GM21737 (cell line): ENCODE measurements at regions not wholly inside any gene's neighbourhood (a gene's known extent, or its start where the extent isn't known, plus 50 kb on each side); places are given as distances from the start of the nearest gene placed in this dataset.

Experiments
- ATAC-seq: cut with Tn5 transposase; IDR thresholded peaks from one replicate; pipeline ENCODE4 v1.9.1; 2021; ENCODE audit warnings: mild to moderate bottlenecking, moderate library complexity; ENCODE audit not compliant: unreplicated experiment

DNA sequence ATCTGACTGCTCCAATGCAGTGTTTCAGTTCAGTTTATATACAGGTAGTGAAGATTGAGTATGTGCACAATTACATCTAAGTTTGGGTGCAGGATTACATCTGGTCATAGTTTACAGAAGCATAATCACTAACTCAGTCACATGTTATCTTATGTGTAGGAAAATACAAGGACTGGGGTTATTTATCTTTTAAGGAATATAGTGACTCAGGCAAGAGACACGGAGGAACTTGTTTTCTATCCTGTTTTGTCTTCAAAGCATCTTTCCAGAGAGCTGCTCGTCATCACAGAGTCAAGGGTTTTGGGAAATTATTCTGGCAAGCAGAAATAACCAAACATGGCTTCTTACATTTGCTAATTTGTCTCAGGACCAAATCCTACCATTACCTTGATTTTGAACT lies 1371.5 kb upstream of the TMEFF2 start:
- no peak for ATAC-seq

DNA sequence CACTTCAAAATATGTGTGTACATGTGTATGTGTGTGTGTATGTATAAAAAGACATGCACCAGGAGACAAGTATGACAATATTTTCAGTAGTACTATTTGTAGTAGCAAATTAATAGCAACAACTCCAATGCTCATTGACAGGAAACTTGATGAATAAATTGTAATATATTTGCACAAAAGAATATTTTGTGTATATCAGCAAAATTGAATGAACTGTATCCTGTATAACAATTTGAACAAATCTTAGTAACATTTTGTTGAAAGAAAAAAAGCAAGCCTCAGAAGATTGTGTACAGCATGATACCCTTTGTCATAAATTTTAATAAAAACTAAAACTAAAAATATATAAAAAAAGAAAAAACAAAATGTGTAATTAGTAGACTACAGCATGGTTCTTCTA lies 1367.3 kb upstream of the TMEFF2 start:
- no peak for ATAC-seq

DNA sequence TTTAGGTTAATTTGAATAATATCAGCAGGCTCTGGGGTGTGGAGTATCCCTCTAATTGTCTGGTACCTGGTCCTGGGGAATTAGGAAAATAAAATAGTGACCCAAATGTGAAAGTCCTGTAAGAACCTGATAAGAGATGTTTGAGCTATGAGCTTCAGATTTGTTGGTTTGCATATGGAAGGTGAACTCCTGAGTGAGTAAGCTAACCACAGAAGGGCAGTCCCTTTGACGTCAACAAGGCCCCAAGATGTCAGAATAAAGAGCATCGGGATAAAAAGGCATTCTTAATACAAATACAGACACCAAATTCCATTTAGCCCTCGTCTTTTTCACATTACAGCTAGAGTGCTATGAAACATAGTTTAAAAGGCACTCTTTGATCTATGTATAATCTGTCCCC lies 1366.3 kb upstream of the TMEFF2 start:
- ATAC-seq = no peak

DNA sequence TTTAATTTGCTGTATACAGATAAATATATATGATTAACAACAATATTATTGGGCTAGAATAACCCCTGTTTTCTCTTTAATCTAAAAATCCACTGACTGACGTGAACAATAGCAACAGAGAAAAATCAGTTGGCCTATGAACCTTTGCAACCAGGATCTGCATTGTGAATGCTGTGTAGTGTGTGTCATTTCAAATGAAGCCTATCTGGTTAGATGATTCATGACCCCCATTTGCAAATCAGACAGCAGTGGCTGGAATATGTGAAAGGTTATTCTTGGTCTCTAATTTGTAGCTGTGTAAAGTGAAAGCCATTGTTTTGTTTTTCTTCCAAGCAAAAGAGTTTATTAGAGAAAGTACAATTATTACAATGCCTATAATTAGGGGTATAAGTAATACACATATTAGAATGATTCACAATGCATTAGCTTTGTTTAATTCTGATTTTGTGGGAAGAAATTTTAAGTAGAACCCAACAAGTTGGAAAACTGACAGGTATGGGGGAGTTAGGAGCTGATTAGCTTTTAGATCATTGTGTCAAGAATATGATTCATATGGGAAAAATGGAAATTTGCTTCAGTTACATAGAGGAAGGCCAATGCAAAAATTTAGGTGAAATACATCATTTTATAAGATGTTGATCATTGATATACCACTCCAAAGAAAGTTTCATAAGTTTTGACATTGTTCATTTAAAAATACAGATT lies 1362.2 kb upstream of the TMEFF2 start:
- no peak for ATAC-seq

DNA sequence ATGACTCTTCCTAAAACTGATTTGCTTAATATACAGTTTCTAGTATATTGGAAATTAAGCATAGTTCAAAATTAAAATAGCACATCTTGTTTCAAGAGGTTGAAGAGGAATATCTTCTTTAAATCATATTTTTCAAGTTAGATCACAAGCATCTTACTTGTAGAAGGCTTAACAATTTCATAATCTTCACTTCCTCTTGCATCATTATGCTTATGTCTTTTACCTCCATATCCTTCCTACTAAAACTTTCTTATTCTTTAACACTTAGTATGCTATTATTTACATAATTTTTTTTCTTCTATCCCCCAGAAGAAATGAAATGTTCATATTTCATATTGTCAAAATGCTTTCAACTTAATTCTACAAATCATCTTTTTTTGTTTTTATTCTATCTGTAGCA lies 1354.9 kb upstream of the TMEFF2 start:
- no peak for ATAC-seq

DNA sequence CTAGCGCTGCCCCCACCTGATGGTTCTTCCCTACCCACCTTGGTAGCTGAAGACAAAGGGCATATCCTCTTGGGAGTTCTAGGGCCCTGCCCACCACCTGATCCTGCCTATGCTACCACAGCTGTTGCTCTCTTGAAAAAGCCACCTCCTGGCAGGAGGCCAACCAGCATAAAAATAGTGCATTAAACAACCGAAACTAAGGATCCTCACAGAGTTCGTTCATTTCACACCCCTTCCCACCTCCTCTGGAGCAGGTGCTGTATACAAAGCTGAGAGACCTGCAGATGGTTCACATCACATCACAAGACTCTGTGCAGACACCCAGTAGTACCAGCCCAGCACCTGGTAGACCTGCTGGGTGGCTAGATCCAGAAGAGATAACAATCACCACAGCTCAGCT lies 1348.0 kb upstream of the TMEFF2 start:
- ATAC-seq = no peak

DNA sequence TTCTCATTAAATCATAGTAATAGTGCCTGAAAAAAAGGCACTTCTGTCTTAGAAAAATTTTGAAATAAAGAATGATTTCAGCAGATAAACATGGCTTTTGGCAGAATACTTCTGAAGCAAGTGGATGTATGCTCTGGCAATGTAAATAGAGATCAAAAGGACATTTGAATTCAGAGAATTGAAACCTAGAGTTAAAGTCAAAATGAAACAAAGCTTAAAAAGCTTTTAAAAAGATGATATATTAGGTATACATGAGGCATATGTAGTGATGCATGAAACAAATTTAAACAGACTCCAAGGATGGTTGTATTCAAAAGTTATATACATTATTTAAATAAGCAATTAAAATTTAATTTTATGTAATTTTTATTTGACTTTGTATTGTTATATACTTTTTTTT lies 1344.5 kb upstream of the TMEFF2 start:
- ATAC-seq = peak; percentile 94

DNA sequence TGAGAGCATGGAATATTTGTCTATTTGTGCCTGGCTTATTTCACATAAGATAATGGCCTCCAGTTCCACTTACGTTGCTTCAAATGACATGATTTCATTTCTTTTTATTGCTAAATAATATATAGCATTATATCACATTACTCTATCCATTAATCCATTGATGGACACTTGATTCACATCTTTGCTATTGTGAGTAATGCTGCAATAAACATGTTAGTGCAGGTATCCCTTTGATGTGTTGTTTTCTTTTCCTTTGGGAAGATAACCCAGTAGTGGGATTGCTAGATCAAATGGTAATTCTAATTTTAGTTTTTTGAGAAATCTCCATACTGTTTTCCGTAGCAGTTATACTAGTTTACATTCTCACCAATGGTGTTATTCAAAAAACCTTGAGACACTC lies 1343.3 kb upstream of the TMEFF2 start:
- no peak for ATAC-seq

DNA sequence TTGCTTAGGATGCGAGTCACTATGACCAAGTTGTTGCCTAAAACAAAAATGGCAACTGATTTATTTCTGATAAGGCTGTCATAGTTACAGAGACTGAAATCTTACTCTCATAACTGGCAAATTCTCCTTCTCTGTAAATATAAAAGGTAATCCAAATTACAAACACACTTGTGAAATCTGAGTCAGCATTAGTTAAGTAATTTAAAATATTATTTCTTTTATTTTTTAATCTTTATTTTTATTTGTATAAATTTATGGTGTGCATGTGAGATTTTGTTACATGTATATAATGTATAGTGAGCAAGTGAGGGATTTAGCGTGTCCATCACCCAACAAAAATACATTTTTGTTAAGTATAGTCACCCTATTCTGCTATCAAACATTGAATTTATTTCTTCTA lies 1342.8 kb upstream of the TMEFF2 start:
- ATAC-seq = no peak

DNA sequence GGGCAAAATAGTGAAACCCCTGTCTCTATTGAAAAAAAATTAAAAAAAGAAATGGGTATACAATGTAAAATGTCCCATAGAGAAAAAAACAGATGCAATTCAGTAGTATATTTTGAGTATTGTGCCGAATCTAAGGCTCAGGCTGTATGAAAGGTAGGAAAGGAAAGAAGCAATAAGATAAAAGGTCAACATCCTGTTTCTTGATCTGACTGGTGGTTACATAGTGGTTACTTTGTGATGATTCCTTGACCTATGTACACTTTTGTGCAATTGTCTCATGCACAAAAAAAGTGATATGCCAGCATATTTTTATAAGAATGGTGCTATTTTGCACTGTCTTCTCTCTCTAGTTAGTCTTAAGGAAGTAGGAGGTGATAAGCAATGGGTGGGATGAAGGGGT lies 1333.7 kb upstream of the TMEFF2 start:
- no peak for ATAC-seq

DNA sequence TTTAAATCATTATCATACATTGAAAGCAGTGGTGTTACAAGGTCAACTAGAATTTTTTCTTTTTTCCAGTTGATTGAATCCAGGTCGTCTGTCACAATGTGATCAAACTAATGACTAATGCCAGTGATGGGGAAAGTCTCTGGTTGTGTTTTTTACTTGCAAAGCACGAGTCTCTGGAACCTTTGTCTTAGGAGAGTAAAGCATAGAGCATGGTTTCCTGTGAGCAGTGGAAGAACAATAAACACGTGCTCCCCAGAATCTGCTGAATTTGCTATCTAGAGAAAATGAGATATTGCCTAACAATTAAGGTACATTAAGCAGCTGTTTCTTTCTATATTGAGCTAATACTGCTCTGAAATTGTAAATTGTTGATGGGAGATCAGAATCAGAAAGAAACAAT lies 1332.4 kb upstream of the TMEFF2 start:
- ATAC-seq = no peak

DNA sequence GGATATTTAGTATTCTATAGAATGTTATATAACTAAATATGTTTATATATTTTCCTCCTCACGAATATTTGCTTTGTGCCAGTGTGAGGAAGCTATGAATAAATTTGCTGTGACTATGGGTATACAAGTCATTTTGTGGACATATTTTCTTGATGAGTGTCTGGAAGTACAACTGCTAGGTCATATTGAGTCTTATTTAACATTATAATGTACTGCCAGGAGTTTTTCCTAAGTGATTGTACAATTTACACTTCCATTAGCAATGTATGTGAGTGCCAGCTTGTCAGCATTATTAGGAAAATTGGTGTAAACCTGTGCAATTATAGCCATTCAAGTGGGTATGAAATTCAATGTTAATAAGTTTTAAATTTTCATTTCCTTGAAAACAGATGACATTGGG lies 1328.9 kb upstream of the TMEFF2 start:
- no peak for ATAC-seq

DNA sequence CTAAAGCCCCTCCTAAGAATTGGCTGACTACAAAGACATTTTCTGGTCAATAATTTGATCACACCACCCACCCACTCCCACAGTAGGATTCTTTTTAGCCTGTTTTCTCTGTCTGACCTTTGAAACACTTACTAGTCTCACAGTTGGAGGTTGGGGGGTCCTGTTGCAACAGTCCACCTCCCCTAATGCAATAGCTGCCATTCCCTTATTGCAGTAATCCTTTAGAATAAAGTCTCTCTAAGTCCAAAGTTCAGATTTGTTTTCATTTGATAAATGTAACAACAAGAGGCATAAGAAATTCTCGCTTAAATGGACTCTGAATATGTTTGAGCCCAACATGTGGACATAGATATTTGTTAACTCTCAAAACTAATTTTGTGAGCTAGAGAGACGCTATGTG lies 1326.8 kb upstream of the TMEFF2 start:
- ATAC-seq = no peak

DNA sequence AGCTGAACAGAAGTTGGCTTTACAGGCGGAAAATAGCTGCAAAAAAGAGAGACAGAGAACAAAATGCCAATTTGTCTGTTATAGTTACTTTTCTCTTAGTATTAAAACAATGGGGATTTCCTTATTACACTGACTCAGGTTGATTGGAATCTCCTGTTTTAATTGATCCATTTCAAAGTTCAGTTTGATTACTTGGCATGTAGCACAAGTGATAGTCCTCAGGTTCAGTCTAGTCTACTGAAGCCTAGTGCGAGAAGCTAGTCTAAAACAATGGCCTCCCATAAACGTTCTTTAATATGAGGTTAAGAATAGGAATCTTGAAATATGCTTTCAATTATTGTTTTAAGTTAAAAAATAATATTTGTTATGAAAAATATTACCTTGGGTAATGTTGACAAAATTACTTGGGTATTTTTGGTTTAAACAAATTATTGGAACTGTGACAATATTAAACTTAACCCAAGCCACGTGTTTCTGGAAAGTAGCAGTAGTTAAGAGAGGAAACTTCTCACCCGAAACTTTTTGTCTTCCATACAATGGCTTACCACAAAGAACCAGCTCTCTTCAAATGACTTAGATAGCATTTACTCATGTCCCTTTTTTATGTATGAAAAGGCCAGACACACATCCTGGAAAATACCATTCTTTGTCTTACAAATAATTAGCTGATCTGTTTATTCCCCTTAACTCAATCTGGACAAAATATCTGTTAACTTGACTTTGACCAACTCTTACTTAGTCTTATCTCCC lies 1326.2 kb upstream of the TMEFF2 start:
- no peak for ATAC-seq

DNA sequence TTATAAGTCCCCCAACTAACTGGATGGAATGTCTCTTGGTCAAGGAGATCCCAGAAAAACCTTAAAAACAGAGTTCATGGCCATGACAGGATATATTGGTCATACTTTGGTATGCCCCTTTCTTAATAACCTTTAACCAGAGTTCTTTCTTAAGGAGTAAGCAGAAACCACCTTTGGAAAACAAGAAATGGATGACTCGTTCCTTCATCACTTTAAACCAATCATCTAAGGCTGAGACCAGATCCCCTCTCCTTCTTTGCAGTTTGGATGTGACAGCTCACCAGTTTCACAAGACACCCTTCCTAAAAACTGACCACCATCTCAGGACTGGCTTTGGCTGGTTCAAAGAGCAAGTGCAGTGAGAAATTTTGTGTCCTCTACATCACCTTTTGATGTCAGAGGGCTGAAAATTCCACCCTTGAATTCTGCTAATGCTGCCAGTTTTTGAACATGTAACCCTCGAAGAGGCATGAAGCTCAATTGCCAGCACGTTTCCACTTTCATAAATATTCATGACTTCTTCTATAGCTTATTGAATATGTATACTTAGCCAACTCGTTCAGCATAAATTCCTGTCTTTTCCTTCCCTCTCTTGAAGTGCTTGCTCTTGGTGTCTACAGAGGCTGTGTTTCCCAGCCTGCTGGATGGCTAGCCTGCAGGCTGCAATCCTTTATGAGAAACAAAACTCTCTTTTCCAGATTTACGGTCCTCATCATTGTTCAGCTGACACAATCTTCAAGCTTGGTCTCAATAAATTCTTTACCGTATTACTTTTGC lies 1323.5 kb upstream of the TMEFF2 start:
- ATAC-seq = no peak

DNA sequence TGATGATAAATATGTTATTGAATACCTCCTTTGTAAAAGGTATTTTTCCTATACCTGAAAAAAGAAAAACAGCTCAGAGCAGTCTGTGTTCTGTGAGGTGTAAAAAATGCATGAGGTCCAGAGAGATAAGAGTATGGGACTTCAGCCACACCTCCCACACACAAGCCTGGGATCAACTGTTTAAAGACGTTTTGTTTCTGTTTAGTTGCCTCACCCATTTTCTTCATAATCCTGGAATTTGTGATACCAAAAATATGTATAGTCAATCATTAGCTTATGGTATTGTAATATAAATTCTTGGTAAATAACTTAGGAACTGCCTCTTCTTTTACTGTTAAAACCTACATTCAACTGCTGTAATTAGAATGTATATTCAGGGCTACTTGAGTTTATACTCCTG lies 1322.9 kb upstream of the TMEFF2 start:
- ATAC-seq = no peak

DNA sequence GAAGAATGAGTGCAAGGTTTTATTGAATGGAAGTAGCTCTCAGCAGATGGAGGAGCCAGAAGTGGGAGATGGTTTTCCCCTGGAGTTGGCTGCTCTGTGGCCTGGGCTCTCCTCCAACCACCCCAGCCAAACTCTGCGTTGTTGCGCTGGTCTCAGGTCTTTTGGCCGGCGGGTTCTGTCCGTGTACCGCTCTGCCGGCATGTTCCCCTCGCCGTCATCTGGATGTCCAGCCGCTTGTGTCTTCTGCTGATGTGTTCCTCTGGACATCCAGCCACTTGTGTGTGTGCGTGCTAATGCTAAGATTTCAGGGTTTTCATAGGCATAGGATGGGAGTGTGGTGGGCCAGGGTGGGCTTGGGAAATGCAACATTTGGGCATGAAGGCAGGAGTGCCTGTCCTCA lies 1311.3 kb upstream of the TMEFF2 start:
- ATAC-seq = no peak

DNA sequence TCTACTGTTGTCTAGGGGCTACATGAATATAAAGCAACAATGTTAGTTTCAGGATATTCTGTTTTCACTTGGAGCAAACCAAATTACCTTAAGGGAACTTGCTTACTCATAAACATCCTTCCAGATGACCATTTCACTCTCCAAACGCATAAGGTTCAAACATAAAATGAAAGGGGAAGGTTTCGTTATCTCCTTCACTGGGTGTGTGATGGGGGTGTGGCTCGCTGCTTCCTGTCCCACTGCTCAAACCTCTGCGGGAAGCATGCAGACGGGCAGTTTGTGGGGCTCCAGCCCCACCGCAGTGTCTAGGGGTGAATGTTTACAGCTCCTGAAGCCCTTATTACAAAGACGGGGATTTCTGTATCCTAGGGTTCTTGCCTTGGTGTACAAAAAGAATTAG lies 1310.9 kb upstream of the TMEFF2 start:
- no peak for ATAC-seq

DNA sequence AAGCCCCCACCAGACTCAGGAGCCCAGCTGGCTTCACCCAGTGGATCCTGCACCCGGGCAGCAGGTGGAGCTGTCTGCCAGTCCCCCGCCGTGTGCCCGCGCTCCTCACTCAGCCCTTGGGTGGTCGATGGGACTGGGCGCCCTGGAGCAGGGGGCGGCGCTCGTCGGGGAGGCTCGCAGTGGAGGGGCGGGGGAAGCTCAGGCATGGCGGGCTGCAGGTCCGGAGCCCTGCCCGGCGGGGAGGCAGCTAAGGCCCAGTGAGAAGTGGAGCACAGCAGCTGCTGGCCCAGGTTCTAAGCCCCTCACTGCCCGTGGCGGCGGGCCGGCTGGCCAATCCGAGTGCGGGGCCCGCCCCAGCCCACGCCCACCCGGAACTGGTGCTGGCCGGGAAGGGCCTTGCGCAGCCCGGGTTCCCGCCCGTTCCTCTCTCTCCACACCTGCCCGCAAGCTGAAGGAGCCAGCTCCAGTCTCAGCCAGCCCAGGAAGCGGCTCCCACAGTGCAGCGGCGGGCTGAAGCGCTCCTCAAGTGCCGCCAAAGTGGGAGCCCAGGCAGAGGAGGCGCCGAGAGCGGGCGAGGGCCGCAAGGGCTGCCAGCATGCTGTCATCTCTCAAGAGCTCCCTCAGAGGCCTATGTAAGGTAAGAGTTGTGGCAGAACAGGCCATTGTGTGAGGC lies 1307.8 kb upstream of the TMEFF2 start:
- no peak for ATAC-seq

DNA sequence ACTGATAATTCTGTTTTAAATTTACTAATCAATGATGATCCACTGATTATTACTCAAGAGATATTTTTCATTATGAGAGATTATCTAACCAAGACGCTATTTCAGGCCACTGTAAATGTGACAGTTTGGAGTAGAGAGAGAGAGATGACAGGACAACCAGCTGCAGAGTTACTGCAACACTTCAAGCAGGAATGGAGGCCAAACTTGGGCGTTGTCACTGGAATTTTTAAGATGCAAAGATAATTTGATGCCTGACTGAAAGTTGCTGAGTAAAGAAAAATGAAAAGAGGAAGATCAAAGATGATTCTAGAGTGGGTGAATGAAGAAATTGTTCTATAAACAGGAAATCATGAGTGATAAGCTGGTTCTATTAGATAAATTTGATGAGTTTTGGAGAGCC lies 1302.1 kb upstream of the TMEFF2 start:
- ATAC-seq = no peak

DNA sequence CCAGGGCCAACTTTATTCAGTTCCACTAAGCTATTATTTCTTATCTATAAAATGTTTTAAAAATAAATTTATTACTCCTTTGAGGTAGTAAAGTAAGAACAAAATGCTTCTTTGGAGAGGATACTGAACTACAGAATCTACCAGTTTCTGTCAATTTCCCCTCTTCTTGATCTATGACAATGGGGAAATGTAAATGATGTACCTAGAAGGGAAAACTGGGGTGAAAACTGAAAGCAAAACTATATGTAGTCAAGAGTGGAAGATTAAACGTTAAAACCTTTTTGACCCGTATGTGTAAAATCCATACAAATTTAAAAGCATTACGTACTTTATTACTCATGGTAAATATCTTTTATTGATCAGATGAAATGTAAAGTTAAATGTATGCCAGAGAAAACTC lies 1287.8 kb upstream of the TMEFF2 start:
- ATAC-seq = peak; percentile 97
